Mesendoderm (in vitro differentiated cells): ENCODE measurements at regions not wholly inside any gene's neighbourhood (a gene's known extent, or its start where the extent isn't known, plus 50 kb on each side); places are given as distances from the start of the nearest gene placed in this dataset.

Experiments
- DNase-seq: peaks from one replicate; pipeline ENCODE4 v3.0.0; 2013
- H2AK5ac ChIP-seq: 2 replicates; pipeline ENCODE4 v1.6.1; 2013; ENCODE audit warnings: low read length, inconsistent platforms
- H2BK120ac ChIP-seq: 2 replicates; pipeline ENCODE4 v1.6.1; 2013; ENCODE audit warnings: low read depth, mild to moderate bottlenecking, low read length, moderate library complexity, mixed read lengths
- H2BK15ac ChIP-seq: replicated peaks from 2 replicates; pipeline ENCODE4 v1.6.1; 2013; ENCODE audit warnings: low read depth, mild to moderate bottlenecking, moderate library complexity
- H2BK5ac ChIP-seq: 2 replicates; pipeline ENCODE4 v1.6.1; 2013; ENCODE audit warnings: low read length, inconsistent platforms
- H3K18ac ChIP-seq: 2 replicates; pipeline ENCODE4 v1.6.1; 2013; ENCODE audit warnings: mild to moderate bottlenecking, low read length, mixed read lengths
- H3K23ac ChIP-seq: one replicate; pipeline ENCODE4 v1.6.1; 2013; ENCODE audit warnings: low read length
- H3K27ac ChIP-seq: 2 replicates; pipeline ENCODE4 v1.5.1; 2013; ENCODE audit warnings: low read depth, mild to moderate bottlenecking, inconsistent platforms, low read length, moderate library complexity
- H3K27me3 ChIP-seq: 2 replicates; pipeline ENCODE4 v1.6.1; 2013; ENCODE audit warnings: low read length, control low read depth, mild to moderate bottlenecking, inconsistent platforms; ENCODE audit not compliant: insufficient read depth, poor library complexity
- H3K36me3 ChIP-seq: 2 replicates; pipeline ENCODE4 v1.6.1; 2013; ENCODE audit warnings: low read length, inconsistent platforms; ENCODE audit not compliant: control insufficient read depth, insufficient read depth
- H3K4ac ChIP-seq: one replicate; pipeline ENCODE4 v1.6.1; 2013; ENCODE audit warnings: low read depth, mild to moderate bottlenecking, low read length, moderate library complexity
- H3K4me1 ChIP-seq: 2 replicates; pipeline ENCODE4 v1.6.1; 2013; ENCODE audit warnings: low read depth, low read length, inconsistent platforms; ENCODE audit not compliant: control insufficient read depth
- H3K4me2 ChIP-seq: 2 replicates; pipeline ENCODE4 v1.6.1; 2013; ENCODE audit warnings: low read length
- H3K4me3 ChIP-seq: 2 replicates; pipeline ENCODE4 v1.5.1; 2013; ENCODE audit warnings: mild to moderate bottlenecking, low read length
- H3K56ac ChIP-seq: one replicate; pipeline ENCODE4 v1.6.1; 2013; ENCODE audit warnings: low read length
- H3K79me1 ChIP-seq: 2 replicates; pipeline ENCODE4 v1.6.1; 2013; ENCODE audit warnings: low read length, inconsistent platforms
- H3K79me2 ChIP-seq: 2 replicates; pipeline ENCODE4 v1.6.1; 2013; ENCODE audit warnings: mild to moderate bottlenecking, low read length; ENCODE audit not compliant: control insufficient read depth, insufficient read depth
- H3K9ac ChIP-seq: 2 replicates; pipeline ENCODE4 v1.6.1; 2013; ENCODE audit warnings: low read length, inconsistent platforms
- H4K5ac ChIP-seq: one replicate; pipeline ENCODE4 v1.6.1; 2013; ENCODE audit warnings: low read length
- H4K8ac ChIP-seq: one replicate; pipeline ENCODE4 v1.6.1; 2013; ENCODE audit warnings: low read depth, mild to moderate bottlenecking, control low read depth, low read length, moderate library complexity
- WGBS: extraction: QIAGEN DNeasy Blood & Tissue Kit; methylation state at CpG from one replicate; pipeline ENCODE4 v1.1.7; 2013; ENCODE audit warnings: low lambda C conversion rate, missing lambda C conversion rate; ENCODE audit not compliant: insufficient coverage; ENCODE audit errors: extremely low coverage; 5-methylcytosine and 5-hydroxymethylcytosine counted together

- Histone ChIP-seq H4K8ac (no peak overlapping the region), H3K27me3 (no peaks in the 10 kb centered on the region), H3K36me3 (no peaks in the 10 kb centered on the region), H3K27ac (no peak overlapping the region), H3K4me1 (no peaks in the 10 kb centered on the region), H3K79me2 (no peaks in the 10 kb centered on the region), H3K4ac (no peak overlapping the region), H2BK15ac (no peak overlapping the region), H3K56ac (no peak overlapping the region), H2BK120ac (no peak overlapping the region), H3K18ac (no peak overlapping the region), H3K23ac (no peak overlapping the region), H3K4me3 (no peak overlapping the region), H3K79me1 (no peaks in the 10 kb centered on the region), H2BK5ac (no peak overlapping the region), H3K9ac (no peak overlapping the region), H3K4me2 (no peak overlapping the region), H2AK5ac (no peak overlapping the region), H4K5ac (no peak overlapping the region)
- DNase-seq: no peak
- no CpG with 5 or more reads among the region's 24 CpGs for WGBS
These were observed 107.1 kb upstream of the POU3F3 start for GRCh38 chr2:104746858-104747257.

DNA sequence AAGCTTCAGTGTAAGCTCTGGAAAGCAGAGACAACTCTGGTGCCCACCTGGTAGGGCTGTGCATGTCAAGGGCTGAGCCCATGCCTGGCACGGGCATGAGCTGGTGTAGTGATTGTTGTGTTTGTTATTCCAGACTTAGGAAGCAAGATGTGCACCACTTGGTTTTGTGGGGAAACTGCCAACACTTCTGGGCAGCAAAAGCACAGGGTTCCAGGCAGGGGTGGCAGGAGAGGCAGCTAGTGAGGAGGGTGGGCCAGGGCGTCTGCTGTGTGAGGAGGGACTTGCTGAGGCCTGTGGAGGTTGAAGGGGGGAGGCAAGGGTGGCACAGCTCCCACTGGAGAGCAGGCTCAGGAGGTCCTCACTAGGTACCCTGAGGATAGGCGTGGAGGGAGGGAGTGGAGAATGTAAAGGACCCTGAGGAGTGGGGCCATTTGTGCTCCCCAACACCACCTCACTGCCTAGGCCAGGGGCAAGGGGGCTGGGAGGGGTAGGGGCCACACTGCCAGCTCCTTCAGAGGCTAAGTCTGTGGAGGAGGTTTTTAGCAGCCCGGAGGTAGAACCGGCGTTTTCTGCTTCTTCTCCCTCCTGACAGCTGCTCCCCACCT is 104.0 kb upstream of the POU3F3 start:
- Histone ChIP-seq H3K9ac (no peak overlapping the region), H3K27ac (no peak overlapping the region), H3K4me3 (no peak overlapping the region), H4K5ac (no peak overlapping the region), H2BK15ac (no peak overlapping the region), H3K18ac (no peak overlapping the region), H3K4me2 (no peak overlapping the region), H3K23ac (no peak overlapping the region), H3K79me1 (no peaks in the 10 kb centered on the region), H3K56ac (no peak overlapping the region), H4K8ac (no peak overlapping the region), H2BK120ac (no peak overlapping the region), H2AK5ac (no peak overlapping the region), H3K36me3 (no peaks in the 10 kb centered on the region), H3K4ac (no peak overlapping the region), H3K79me2 (no peaks in the 10 kb centered on the region), H3K4me1 (no peaks in the 10 kb centered on the region), H2BK5ac (no peak overlapping the region), H3K27me3 (no peaks in the 10 kb centered on the region)
- DNase-seq: no peak
- no CpG with 5 or more reads among the region's 6 CpGs for WGBS

DNA sequence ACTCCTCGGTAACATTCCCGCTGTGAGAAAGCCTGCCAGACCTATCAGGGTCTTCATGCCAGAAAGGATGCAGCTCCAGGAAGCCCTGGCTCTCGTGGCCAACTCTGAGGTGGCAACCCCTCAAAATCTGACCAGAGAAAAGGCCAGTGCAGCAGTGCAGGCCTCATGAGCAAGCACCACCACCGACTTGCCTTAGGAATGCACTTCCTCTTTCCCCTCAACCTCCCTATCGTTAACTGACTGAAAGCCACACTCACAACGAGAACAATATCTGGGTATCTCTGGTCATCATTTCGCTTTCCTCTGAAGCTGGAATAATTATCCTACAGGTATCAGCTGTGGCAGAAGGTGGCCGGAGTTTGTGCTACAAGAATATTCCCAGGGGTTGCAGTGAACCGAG is 101.4 kb upstream of the POU3F3 start:
- Histone ChIP-seq H3K36me3 (no peaks in the 10 kb centered on the region), H3K79me1 (no peaks in the 10 kb centered on the region), H3K4ac (no peak overlapping the region), H2BK120ac (no peak overlapping the region), H3K18ac (no peak overlapping the region), H3K56ac (no peak overlapping the region), H3K23ac (no peak overlapping the region), H3K4me2 (no peak overlapping the region), H2BK5ac (no peak overlapping the region), H2AK5ac (no peak overlapping the region), H3K4me1 (no peaks in the 10 kb centered on the region), H4K5ac (no peak overlapping the region), H4K8ac (no peak overlapping the region), H3K27me3 (no peaks in the 10 kb centered on the region), H3K27ac (no peak overlapping the region), H3K4me3 (no peak overlapping the region), H2BK15ac (no peak overlapping the region), H3K79me2 (no peaks in the 10 kb centered on the region), H3K9ac (no peak overlapping the region)
- WGBS: no CpG with 5 or more reads among the region's 9 CpGs
- no peak for DNase-seq

GRCh38 chr2:104755026-104755878 is 98.7 kb upstream of the POU3F3 start:
- Histone ChIP-seq H3K79me2 (no peaks in the 10 kb centered on the region), H2BK15ac (no peak overlapping the region), H2BK120ac (no peak overlapping the region), H4K5ac (no peak overlapping the region), H3K56ac (peak overlapping the region; percentile 10), H3K9ac (no peak overlapping the region), H3K4me1 (no peaks in the 10 kb centered on the region), H3K4me2 (no peak overlapping the region), H3K79me1 (no peaks in the 10 kb centered on the region), H2BK5ac (no peak overlapping the region), H3K4ac (no peak overlapping the region), H4K8ac (no peak overlapping the region), H3K36me3 (no peaks in the 10 kb centered on the region), H3K18ac (no peak overlapping the region), H3K4me3 (no peak overlapping the region), H3K27ac (no peak overlapping the region), H2AK5ac (no peak overlapping the region), H3K27me3 (no peaks in the 10 kb centered on the region), H3K23ac (no peak overlapping the region)
- WGBS: no CpG with 5 or more reads among the region's 26 CpGs
- peak; percentile 40 for DNase-seq

DNA sequence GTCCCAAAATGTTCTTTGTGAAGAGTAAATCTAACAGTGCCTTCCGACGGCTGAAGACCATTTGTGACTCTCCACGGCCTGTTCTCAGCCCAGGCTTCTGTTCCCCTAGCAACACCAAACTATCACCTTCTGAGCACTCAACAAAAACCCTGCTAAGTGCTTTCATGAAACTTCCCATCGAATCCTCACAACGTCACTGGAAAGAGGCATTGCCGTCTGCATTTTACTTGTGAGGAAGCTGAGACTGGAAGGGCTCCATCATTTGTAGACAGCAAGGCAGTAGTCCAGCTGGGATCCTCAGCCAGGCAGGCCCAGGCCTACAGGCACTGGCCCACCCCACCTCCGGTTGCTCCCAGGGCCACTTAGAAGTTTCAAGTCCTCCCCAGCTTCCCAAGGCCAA is 97.8 kb upstream of the POU3F3 start:
- H2BK5ac ChIP-seq: no peak overlapping the region
- H3K18ac ChIP-seq: no peak overlapping the region
- H3K36me3 ChIP-seq: no peaks in the 10 kb centered on the region
- no peak overlapping the region for H3K9ac ChIP-seq
- H4K5ac ChIP-seq: no peak overlapping the region
- no peak overlapping the region for H3K27ac ChIP-seq
- H3K4me1 ChIP-seq: no peaks in the 10 kb centered on the region
- no peak overlapping the region for H2BK120ac ChIP-seq
- H3K27me3 ChIP-seq: no peaks in the 10 kb centered on the region
- no peak overlapping the region for H4K8ac ChIP-seq
- no peak overlapping the region for H3K4me2 ChIP-seq
- H3K23ac ChIP-seq: no peak overlapping the region
- H3K4ac ChIP-seq: no peak overlapping the region
- no CpG with 5 or more reads among the region's 7 CpGs for WGBS
- no peak overlapping the region for H3K56ac ChIP-seq
- no peak overlapping the region for H2BK15ac ChIP-seq
- H3K4me3 ChIP-seq: no peak overlapping the region
- no peak overlapping the region for H2AK5ac ChIP-seq
- no peaks in the 10 kb centered on the region for H3K79me2 ChIP-seq
- H3K79me1 ChIP-seq: no peaks in the 10 kb centered on the region
- no peak for DNase-seq
